ENCODE measurements at regions not wholly inside any gene's neighbourhood (a gene's known extent, or its start where the extent isn't known, plus 50 kb on each side); places are given as distances from the start of the nearest gene placed in this dataset.

GRCh38 chr9:2243666-2244555 lies 228.8 kb downstream of the SMARCA2 start:
- TF ChIP-seq, protein P1, sequence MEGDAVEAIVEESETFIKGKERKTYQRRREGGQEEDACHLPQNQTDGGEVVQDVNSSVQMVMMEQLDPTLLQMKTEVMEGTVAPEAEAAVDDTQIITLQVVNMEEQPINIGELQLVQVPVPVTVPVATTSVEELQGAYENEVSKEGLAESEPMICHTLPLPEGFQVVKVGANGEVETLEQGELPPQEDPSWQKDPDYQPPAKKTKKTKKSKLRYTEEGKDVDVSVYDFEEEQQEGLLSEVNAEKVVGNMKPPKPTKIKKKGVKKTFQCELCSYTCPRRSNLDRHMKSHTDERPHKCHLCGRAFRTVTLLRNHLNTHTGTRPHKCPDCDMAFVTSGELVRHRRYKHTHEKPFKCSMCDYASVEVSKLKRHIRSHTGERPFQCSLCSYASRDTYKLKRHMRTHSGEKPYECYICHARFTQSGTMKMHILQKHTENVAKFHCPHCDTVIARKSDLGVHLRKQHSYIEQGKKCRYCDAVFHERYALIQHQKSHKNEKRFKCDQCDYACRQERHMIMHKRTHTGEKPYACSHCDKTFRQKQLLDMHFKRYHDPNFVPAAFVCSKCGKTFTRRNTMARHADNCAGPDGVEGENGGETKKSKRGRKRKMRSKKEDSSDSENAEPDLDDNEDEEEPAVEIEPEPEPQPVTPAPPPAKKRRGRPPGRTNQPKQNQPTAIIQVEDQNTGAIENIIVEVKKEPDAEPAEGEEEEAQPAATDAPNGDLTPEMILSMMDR (IDR thresholded peaks at IDR 0.05) = no peak
- Histone ChIP-seq H3K27me3 (no peaks in the 10 kb centered on the region), H3K4me1 (peaks cover 0 to 20% (median 13%) of the 10 kb centered on the region in 4 donors), H3K27ac (no peak overlapping the region), H3K36me3 (no peaks in the 10 kb centered on the region), H3K4me3 (no peak overlapping the region), H3K9me3 (peaks cover 0 to 5% (median 0%) of the 10 kb centered on the region in 3 donors)
- intact Hi-C loops (cut with DNase I; ENCODE audit: low total_unique reads) = loop anchor here (5.0 to 10.0 kb wide), 2 partner anchors 109 to 603 kb away; no protein-coding TSS in a partner anchor
- no peak for DNase-seq

DNA sequence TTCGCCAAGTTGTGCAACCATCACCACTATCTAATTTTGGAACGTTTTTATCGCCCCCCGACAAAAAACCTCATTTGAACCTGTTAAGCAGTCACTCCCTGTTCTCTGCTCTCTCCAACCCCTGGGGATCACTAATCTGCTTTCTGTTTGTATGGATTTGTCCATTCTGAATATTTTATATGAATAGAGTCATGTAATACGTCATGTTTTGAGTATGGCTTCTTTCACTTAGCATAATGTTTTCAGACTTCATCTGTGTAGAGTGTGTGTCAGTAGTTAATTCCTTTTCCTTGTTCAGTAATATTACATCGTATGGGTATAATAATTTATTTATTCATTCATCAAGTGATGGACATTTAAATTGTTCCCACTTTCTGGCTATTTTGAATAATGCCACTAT lies 232.2 kb downstream of the SMARCA2 start:
- no peaks in the 10 kb centered on the region for H3K36me3 ChIP-seq
- TF ChIP-seq, protein P1 (IDR thresholded peaks at IDR 0.05) = no peak
- H3K27ac ChIP-seq = no peak overlapping the region
- H3K4me3 ChIP-seq = no peak overlapping the region
- H3K4me1 ChIP-seq = peaks cover 0 to 8% (median 7%) of the 10 kb centered on the region in 4 donors
- H3K27me3 ChIP-seq = no peaks in the 10 kb centered on the region
- DNase-seq = no peak
- peaks cover 0 to 5% (median 0%) of the 10 kb centered on the region in 3 donors for H3K9me3 ChIP-seq
- intact Hi-C loops (cut with DNase I; ENCODE audit: low total_unique reads) = loop anchor here (10.0 kb wide), 1 partner anchor 113 kb away; no protein-coding TSS in a partner anchor

DNA sequence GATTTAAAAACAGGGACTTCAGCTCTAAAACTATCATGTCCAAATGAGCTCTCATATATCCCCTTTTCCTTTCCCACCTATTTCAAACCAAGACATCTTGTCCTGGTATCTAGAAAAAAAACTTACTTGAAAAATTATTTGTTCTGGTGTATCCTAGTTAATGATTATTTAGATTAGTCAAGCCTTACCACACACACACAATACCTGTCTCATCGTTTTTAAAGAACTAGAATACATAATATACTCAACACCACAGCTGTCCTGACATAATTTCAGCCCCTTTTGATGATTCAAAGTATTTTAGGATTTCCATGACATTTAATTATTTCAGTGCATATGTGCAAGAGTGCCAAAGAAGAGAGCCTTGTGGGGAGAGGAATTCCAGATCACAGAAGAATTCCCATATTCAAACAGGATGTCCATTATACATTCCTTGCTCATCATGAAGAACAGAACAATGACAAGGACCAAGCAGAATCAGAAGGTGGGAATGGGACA lies 233.7 kb downstream of the SMARCA2 start:
- intact Hi-C loops (cut with DNase I; ENCODE audit: low total_unique reads) = loop anchor here (10.0 kb wide), 1 partner anchor 114 kb away; no protein-coding TSS in a partner anchor
- TF ChIP-seq, protein P1 (IDR thresholded peaks at IDR 0.05) = no peak
- H3K36me3 ChIP-seq = no peaks in the 10 kb centered on the region

GRCh38 chr9:2253636-2254580 lies 238.8 kb downstream of the SMARCA2 start:
- TF ChIP-seq, protein P1 (IDR thresholded peaks at IDR 0.05) = no peak
- Histone ChIP-seq H3K27ac (no peak overlapping the region), H3K4me3 (no peak overlapping the region), H3K36me3 (no peaks in the 10 kb centered on the region), H3K4me1 (no peaks in the 10 kb centered on the region), H3K27me3 (no peaks in the 10 kb centered on the region), H3K9me3 (no peaks in the 10 kb centered on the region)
- DNase-seq = no peak
- intact Hi-C loops (cut with DNase I; ENCODE audit: low total_unique reads) = no loop called here

More for the DNA sequence above, 233.7 kb downstream of the SMARCA2 start:
- no peaks in the 10 kb centered on the region for H3K27me3 ChIP-seq
- H3K4me1 ChIP-seq = no peaks in the 10 kb centered on the region
- H3K9me3 ChIP-seq = peaks cover 0 to 5% (median 0%) of the 10 kb centered on the region in 3 donors
- no peak overlapping the region for H3K27ac ChIP-seq
- DNase-seq = no peak
- no peak overlapping the region for H3K4me3 ChIP-seq

- Histone ChIP-seq H3K36me3 (no peaks in the 10 kb centered on the region), H3K27me3 (no peaks in the 10 kb centered on the region), H3K4me3 (no peak overlapping the region), H3K9me3 (no peaks in the 10 kb centered on the region), H3K4me1 (no peaks in the 10 kb centered on the region), H3K27ac (no peak overlapping the region)
- DNase-seq = no peak
- TF ChIP-seq, protein P1 (IDR thresholded peaks at IDR 0.05) = no peak
- intact Hi-C loops (cut with DNase I; ENCODE audit: low total_unique reads) = no loop called here
Measured at GRCh38 chr9:2255128-2255527, 240.0 kb downstream of the SMARCA2 start.
